GM12892 (cell line): ENCODE measurements at regions not wholly inside any gene's neighbourhood (a gene's known extent, or its start where the extent isn't known, plus 50 kb on each side); places are given as distances from the start of the nearest gene placed in this dataset.

Experiments used
- POLR2A ChIP-seq: IDR thresholded peaks from 2 replicates; pipeline ENCODE4 v1.6.1; 2011; ENCODE audit warnings: low read depth, low read length, control low read depth
- POLR2AphosphoS5 ChIP-seq: IDR thresholded peaks from 2 replicates; pipeline ENCODE4 v1.6.1; 2011; ENCODE audit warnings: low read depth, low read length, control low read depth
- TAF1 ChIP-seq: IDR thresholded peaks from 2 replicates; pipeline ENCODE4 v1.6.1; 2011; ENCODE audit warnings: low read depth, mild to moderate bottlenecking, control low read depth, low read length, borderline replicate concordance

GRCh38 chr9:116048081-116048480 lies 105.5 kb upstream of the PAPPA start:
- no peak for TF ChIP-seq POLR2A
- TF ChIP-seq POLR2AphosphoS5: no peak
- no peak for TF ChIP-seq TAF1
